ENCODE measurements at regions not wholly inside any gene's neighbourhood (a gene's known extent, or its start where the extent isn't known, plus 50 kb on each side); places are given as distances from the start of the nearest gene placed in this dataset.

GRCh38 chr10:124256151-124256550 is 162.6 kb downstream of the OAT start:
- no peak for TF ChIP-seq WRNIP1 (IDR thresholded peaks at IDR 0.05; ENCODE audit: borderline replicate concordance, low read depth, low read length)
- TF ChIP-seq, protein P1, sequence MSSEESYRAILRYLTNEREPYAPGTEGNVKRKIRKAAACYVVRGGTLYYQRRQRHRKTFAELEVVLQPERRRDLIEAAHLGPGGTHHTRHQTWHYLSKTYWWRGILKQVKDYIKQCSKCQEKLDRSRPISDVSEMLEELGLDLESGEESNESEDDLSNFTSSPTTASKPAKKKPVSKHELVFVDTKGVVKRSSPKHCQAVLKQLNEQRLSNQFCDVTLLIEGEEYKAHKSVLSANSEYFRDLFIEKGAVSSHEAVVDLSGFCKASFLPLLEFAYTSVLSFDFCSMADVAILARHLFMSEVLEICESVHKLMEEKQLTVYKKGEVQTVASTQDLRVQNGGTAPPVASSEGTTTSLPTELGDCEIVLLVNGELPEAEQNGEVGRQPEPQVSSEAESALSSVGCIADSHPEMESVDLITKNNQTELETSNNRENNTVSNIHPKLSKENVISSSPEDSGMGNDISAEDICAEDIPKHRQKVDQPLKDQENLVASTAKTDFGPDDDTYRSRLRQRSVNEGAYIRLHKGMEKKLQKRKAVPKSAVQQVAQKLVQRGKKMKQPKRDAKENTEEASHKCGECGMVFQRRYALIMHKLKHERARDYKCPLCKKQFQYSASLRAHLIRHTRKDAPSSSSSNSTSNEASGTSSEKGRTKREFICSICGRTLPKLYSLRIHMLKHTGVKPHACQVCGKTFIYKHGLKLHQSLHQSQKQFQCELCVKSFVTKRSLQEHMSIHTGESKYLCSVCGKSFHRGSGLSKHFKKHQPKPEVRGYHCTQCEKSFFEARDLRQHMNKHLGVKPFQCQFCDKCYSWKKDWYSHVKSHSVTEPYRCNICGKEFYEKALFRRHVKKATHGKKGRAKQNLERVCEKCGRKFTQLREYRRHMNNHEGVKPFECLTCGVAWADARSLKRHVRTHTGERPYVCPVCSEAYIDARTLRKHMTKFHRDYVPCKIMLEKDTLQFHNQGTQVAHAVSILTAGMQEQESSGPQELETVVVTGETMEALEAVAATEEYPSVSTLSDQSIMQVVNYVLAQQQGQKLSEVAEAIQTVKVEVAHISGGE (CRISPR knock-in tag; IDR thresholded peaks at IDR 0.05), result no peak
- TF ChIP-seq TAF1 (IDR thresholded peaks at IDR 0.05; ENCODE audit: borderline replicate concordance, low read depth, low read length), result no peak
- TF ChIP-seq USF2 (IDR thresholded peaks at IDR 0.05; ENCODE audit: borderline replicate concordance, low read depth, low read length), result no peak
- TF ChIP-seq PAX5 (IDR thresholded peaks at IDR 0.05; ENCODE audit: borderline replicate concordance, low read depth, low read length), result no peak
- TF ChIP-seq POLR2AphosphoS2 (IDR thresholded peaks at IDR 0.05; ENCODE audit: low read depth, low read length), result no peak
- no peak for TF ChIP-seq FOXK2 (IDR thresholded peaks at IDR 0.05)
- TF ChIP-seq, protein P2, sequence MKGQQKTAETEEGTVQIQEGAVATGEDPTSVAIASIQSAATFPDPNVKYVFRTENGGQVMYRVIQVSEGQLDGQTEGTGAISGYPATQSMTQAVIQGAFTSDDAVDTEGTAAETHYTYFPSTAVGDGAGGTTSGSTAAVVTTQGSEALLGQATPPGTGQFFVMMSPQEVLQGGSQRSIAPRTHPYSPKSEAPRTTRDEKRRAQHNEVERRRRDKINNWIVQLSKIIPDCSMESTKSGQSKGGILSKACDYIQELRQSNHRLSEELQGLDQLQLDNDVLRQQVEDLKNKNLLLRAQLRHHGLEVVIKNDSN (IDR thresholded peaks at IDR 0.05; ENCODE audit: borderline replicate concordance, extremely low read length, insufficient read depth, low read depth, low read length), result no peak
- H3K9me3 ChIP-seq (replicated peaks; ENCODE audit: control insufficient read depth, insufficient read depth, low read length), result peaks cover 10% of the 10 kb centered on the region; the same call in 2 of the 3 replicates
- CTCF ChIA-PET, result no interaction called here

More at GRCh38 chr10:124256151-124256550, 162.6 kb downstream of the OAT start:
- no peaks in the 10 kb centered on the region for H3K36me3 ChIP-seq (ENCODE audit: control insufficient read depth in 2 of 2, insufficient read depth in 2 of 2, low read length in 1 of 2)
- RAD21 ChIA-PET (ENCODE audit: unreplicated experiment), result no interaction called here
- POLR2A ChIA-PET, result no interaction called here
- H3K4me3 ChIP-seq, result no peak overlapping the region
- H3K27me3 ChIP-seq (replicated peaks in 1 of 2; ENCODE audit: control insufficient read depth in 2 of 2, insufficient read depth in 2 of 2, low read length in 1 of 2), result no peaks in the 10 kb centered on the region
- in situ Hi-C loops (cut with MboI), result no loop called here
- H3K4me1 ChIP-seq (ENCODE audit: control insufficient read depth, insufficient read depth, low read length), result peaks cover 17% of the 10 kb centered on the region
- WGBS (ENCODE audit: insufficient coverage, insufficient replicate concordance, low lambda C conversion rate, missing lambda C conversion rate), result 55% methylated on average over 6 of the region's 6 CpGs
- BruUV-seq (replicated peaks), result no TSS peak
- SMC1A ChIA-PET (ENCODE audit: uncharacterized antibody, unreplicated experiment), result interaction anchor here (1.6 kb wide), 1 partner anchor 36 kb away, joined by 3 read pairs; no protein-coding TSS in a partner anchor
- no peak overlapping the region for H3K27ac ChIP-seq (ENCODE audit: control insufficient read depth, insufficient read depth)
- no peaks in the 10 kb centered on the region for H4K20me1 ChIP-seq (ENCODE audit: control insufficient read depth, insufficient read depth)
- H2AFZ ChIP-seq (ENCODE audit: control insufficient read depth, low read depth, low read length), result no peak overlapping the region
- no peaks in the 10 kb centered on the region for H3K79me2 ChIP-seq (ENCODE audit: control insufficient read depth, insufficient read depth, low read length)
- H3K9ac ChIP-seq (ENCODE audit: control insufficient read depth, insufficient read depth, low read length), result no peak overlapping the region
- ATAC-seq (no peak), DNase-seq (ENCODE audit: low read depth, low spot score) (no peak), FAIRE-seq (no peak)
- no peak overlapping the region for H3K4me2 ChIP-seq (ENCODE audit: control insufficient read depth, insufficient read depth)
- intact Hi-C loops (cut with micrococcal nuclease; ENCODE audit: unreplicated experiment), result loop anchor here (10.0 kb wide), 1 partner anchor 129 kb away; no protein-coding TSS in a partner anchor

Measured in GM12878 (cell line).